B cell (primary cell): ENCODE measurements at regions not wholly inside any gene's neighbourhood (a gene's known extent, or its start where the extent isn't known, plus 50 kb on each side); places are given as distances from the start of the nearest gene placed in this dataset.

Experiments
- EZH2 ChIP-seq: IDR thresholded peaks from 2 replicates; pipeline ENCODE4 v1.6.1; 2012; ENCODE audit warnings: borderline replicate concordance, low read depth, mild to moderate bottlenecking, moderate library complexity, low read length; ENCODE audit not compliant: insufficient read depth, poor library complexity, severe bottlenecking
- TF ChIP-seq, protein P1 (sequence below): fragments of 200-600 bp; IDR thresholded peaks from one replicate; pipeline ENCODE4 v1.8.0; 2022; ENCODE audit warnings: antibody characterized with exemption, mild to moderate bottlenecking

- TF ChIP-seq, protein P1, sequence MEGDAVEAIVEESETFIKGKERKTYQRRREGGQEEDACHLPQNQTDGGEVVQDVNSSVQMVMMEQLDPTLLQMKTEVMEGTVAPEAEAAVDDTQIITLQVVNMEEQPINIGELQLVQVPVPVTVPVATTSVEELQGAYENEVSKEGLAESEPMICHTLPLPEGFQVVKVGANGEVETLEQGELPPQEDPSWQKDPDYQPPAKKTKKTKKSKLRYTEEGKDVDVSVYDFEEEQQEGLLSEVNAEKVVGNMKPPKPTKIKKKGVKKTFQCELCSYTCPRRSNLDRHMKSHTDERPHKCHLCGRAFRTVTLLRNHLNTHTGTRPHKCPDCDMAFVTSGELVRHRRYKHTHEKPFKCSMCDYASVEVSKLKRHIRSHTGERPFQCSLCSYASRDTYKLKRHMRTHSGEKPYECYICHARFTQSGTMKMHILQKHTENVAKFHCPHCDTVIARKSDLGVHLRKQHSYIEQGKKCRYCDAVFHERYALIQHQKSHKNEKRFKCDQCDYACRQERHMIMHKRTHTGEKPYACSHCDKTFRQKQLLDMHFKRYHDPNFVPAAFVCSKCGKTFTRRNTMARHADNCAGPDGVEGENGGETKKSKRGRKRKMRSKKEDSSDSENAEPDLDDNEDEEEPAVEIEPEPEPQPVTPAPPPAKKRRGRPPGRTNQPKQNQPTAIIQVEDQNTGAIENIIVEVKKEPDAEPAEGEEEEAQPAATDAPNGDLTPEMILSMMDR: no peak
- TF ChIP-seq EZH2: no peak
These were observed 100.0 kb downstream of the ETS2 start for GRCh38 chr21:38905752-38906151.
